Stimulated activated naive B cell treated with anti-CD40 and anti-IgM and Interleukin-4, amounts not matched to agents 10 μg/mL and 1 μg/mL and 100 μg/mL, for 72 hours (primary cell): ENCODE measurements at regions not wholly inside any gene's neighbourhood (a gene's known extent, or its start where the extent isn't known, plus 50 kb on each side); places are given as distances from the start of the nearest gene placed in this dataset.

Source experiments
- ATAC-seq, 2 donors: fragments of 150-1000 bp; cut with Tn5 transposase; replicated peaks; 2 replicates each; pipeline ENCODE4 v1.10.0; 2021; ENCODE audit warnings: moderate library complexity in 1 of 2
- DNase-seq: peaks from one replicate; pipeline ENCODE4 v3.0.0; 2021
- H3K27ac Mint-ChIP-seq: one replicate; pipeline ENCODE4 v1.8.0; 2022; ENCODE audit warnings: mild to moderate bottlenecking, mixed read lengths
- H3K27me3 Mint-ChIP-seq, 2 donors: one replicate each; pipeline ENCODE4 v1.8.0; 2022; ENCODE audit warnings: mixed read lengths in 2 of 2
- H3K36me3 Mint-ChIP-seq, 2 donors: one replicate each; pipeline ENCODE4 v1.8.0; 2022; ENCODE audit warnings: mixed read lengths in 2 of 2, mild to moderate bottlenecking in 1 of 2
- H3K4me1 Mint-ChIP-seq, 2 donors: one replicate each; pipeline ENCODE4 v1.8.0; 2022; ENCODE audit warnings: mixed read lengths in 2 of 2, mild to moderate bottlenecking in 1 of 2
- H3K4me3 Mint-ChIP-seq, 2 donors: one replicate each; pipeline ENCODE4 v1.8.0; 2022; ENCODE audit warnings: mild to moderate bottlenecking in 2 of 2, mixed read lengths in 2 of 2, moderate library complexity in 1 of 2
- H3K9me3 Mint-ChIP-seq, 2 donors: one replicate each; pipeline ENCODE4 v1.8.0; 2022; ENCODE audit warnings: mixed read lengths in 2 of 2, mild to moderate bottlenecking in 1 of 2

- Mint-ChIP-seq H3K4me1 (no peaks in the 10 kb centered on the region), H3K4me3 (no peak overlapping the region), H3K9me3 (no peaks in the 10 kb centered on the region), H3K27me3 (peaks cover 0 to 4% of the 10 kb centered on the region in 2 donors), H3K36me3 (no peaks in the 10 kb centered on the region), H3K27ac (no peak overlapping the region)
- ATAC-seq (no peak), DNase-seq (no peak)
These were observed 58.1 kb upstream of the ERG start for GRCh38 chr21:38556390-38556789.

- H3K27ac Mint-ChIP-seq = no peak overlapping the region
- no peaks in the 10 kb centered on the region for H3K4me1 Mint-ChIP-seq
- H3K9me3 Mint-ChIP-seq = peaks cover 0 to 1% of the 10 kb centered on the region in 2 donors
- no peak overlapping the region for H3K4me3 Mint-ChIP-seq
- ATAC-seq (no peak), DNase-seq (no peak)
- peaks cover 0 to 5% of the 10 kb centered on the region in 2 donors for H3K27me3 Mint-ChIP-seq
- no peaks in the 10 kb centered on the region for H3K36me3 Mint-ChIP-seq
These were observed 62.9 kb upstream of the ERG start for GRCh38 chr21:38561205-38561604.

- no peak for ATAC-seq
- Mint-ChIP-seq H3K4me3 (no peak overlapping the region), H3K36me3 (no peaks in the 10 kb centered on the region), H3K27me3 (peaks cover 0 to 5% of the 10 kb centered on the region in 2 donors), H3K27ac (no peak overlapping the region), H3K4me1 (no peaks in the 10 kb centered on the region), H3K9me3 (peaks cover 0 to 1% of the 10 kb centered on the region in 2 donors)
- DNase-seq = no peak
These were observed 63.6 kb upstream of the ERG start for GRCh38 chr21:38561613-38562581.

DNA sequence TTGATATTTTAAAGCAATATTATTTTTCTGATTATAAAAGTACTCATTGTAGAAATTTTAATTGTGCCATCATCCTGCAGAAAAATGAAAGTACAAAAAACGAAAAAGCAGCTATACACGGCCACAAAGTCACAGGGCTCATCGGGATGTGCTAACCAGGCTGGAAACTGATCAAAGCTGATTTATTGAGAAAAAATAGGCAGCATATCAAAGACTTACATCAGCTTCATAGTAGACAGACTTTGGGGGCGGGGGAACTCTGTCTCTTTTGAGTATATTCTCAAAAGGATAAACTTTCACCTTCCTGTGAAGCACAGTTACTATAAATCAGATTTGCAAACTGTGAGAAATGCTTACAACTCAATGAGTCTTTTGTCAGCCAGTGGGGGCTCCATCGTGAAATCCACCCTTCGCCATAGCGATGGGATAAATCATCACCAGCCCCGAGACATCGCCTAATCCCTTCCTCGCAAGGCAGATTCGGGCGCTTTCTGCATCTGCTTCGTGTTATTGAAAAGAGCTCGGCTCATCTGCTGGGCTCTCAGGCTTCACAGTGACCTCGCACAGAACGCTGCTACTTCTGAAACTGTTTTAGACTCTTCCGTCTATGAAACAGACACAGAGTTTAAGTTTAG lies 69.2 kb upstream of the ERG start:
- H3K27ac Mint-ChIP-seq = no peak overlapping the region
- DNase-seq = no peak
- H3K4me1 Mint-ChIP-seq = no peaks in the 10 kb centered on the region
- H3K4me3 Mint-ChIP-seq = no peak overlapping the region
- peaks cover 0 to 1% of the 10 kb centered on the region in 2 donors for H3K9me3 Mint-ChIP-seq
- no peaks in the 10 kb centered on the region for H3K36me3 Mint-ChIP-seq
- peaks cover 0 to 5% of the 10 kb centered on the region in 2 donors for H3K27me3 Mint-ChIP-seq
- no peak for ATAC-seq

GRCh38 chr21:38567970-38568360 lies 69.7 kb upstream of the ERG start:
- H3K4me3 Mint-ChIP-seq = no peak overlapping the region
- no peak for DNase-seq
- no peaks in the 10 kb centered on the region for H3K36me3 Mint-ChIP-seq
- H3K9me3 Mint-ChIP-seq = peaks cover 0 to 1% of the 10 kb centered on the region in 2 donors
- H3K4me1 Mint-ChIP-seq = no peaks in the 10 kb centered on the region
- ATAC-seq = no peak
- peaks cover 0 to 5% of the 10 kb centered on the region in 2 donors for H3K27me3 Mint-ChIP-seq
- H3K27ac Mint-ChIP-seq = no peak overlapping the region

DNA sequence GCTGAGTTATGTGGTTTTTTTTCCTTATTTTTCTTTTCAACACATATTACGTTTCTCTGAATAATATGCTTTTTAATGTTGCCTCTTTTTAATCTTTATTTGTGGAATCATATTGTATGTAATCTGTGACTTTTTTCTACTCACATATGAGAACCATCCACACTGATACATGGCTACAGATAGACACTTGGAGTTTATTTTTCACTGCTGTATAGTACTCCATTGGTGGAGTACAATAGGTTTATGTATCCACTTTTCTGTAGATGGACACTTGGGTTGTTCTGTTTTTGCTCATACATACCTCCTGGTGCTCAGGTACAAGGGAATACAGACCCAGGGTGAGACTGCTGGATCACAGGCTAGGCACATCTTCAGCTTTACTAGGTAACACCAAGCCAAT lies 71.5 kb upstream of the ERG start:
- no peaks in the 10 kb centered on the region for H3K36me3 Mint-ChIP-seq
- no peak overlapping the region for H3K27ac Mint-ChIP-seq
- ATAC-seq (no peak), DNase-seq (no peak)
- H3K9me3 Mint-ChIP-seq = peaks cover 0 to 1% of the 10 kb centered on the region in 2 donors
- H3K27me3 Mint-ChIP-seq = peaks cover 0 to 5% of the 10 kb centered on the region in 2 donors
- H3K4me1 Mint-ChIP-seq = no peaks in the 10 kb centered on the region
- no peak overlapping the region for H3K4me3 Mint-ChIP-seq

DNA sequence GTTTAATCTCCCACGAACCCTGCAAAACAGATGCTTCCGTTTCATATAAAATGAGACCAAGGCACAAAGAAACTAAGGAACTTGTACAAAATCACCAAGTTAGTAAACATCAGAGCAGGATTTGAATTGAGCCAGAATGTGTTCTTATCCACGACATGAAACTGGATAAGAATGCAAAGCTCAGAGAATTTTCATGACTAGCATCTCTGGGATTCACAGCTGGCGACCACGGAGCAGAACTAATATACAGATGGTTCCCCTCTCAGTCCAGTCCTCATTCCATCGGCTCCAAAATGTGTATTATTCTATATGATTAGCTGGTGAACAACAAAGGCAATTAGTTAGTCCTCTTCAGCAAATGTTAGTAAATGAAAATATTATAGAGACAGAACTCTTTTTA lies 72.3 kb upstream of the ERG start:
- DNase-seq = no peak
- Mint-ChIP-seq H3K4me1 (no peaks in the 10 kb centered on the region), H3K27ac (no peak overlapping the region), H3K36me3 (no peaks in the 10 kb centered on the region), H3K27me3 (peaks cover 0 to 1% of the 10 kb centered on the region in 2 donors), H3K9me3 (no peaks in the 10 kb centered on the region), H3K4me3 (no peak overlapping the region)
- ATAC-seq = no peak

DNA sequence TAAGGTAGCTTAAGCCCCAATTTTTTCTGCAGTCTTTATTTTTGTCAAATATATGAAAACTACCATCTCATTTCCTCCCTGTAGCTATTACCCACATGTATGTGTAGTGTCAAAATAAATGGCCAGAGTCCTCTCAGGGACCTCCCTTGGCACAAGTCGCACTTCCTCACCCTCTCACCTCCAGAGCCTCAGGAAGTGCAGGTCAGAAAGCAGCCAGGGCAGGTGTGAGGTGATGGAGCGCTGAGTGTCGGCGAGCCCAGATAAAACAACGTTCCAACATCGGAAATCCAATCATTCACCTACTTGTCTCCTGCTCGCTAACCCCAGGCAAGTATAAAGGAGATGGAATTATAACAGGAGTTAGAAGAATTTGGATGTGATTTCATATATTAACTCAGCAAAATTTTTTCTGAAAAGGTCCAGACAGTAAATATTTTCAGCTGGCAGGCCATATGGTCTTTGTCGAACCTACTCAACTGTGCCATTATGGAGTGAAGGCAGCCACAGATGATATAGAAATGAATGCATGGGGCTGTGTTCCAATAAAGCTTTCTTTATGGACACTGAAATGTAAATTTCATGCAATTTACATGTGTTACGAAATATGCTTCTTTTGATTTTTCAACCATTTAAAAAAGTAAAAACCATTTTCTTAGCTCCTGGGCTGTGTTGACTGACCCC lies 76.8 kb upstream of the ERG start:
- Mint-ChIP-seq H3K4me1 (no peaks in the 10 kb centered on the region), H3K4me3 (no peak overlapping the region)
- ATAC-seq = no peak

DNA sequence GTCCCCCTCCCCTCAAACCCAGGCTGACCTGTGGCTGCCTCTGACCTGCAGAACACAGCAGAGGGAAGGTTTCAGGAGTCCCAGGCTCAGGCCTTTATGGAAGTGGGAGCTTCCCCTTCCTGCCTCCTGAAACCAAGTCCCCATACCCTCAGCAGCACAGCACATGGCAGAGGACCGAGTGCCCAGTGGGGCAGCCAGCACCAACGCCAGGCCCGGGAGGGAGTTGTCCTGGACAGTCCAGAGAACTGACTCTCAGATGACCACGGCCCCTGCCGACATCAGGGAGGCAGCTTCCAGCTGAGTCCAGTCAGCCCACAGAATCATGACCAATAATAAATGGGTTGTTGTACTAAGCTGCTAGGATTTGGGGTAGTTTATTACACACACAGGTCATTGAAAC lies 79.6 kb upstream of the ERG start:
- H3K27me3 Mint-ChIP-seq = no peaks in the 10 kb centered on the region
- no peaks in the 10 kb centered on the region for H3K36me3 Mint-ChIP-seq
- H3K9me3 Mint-ChIP-seq = no peaks in the 10 kb centered on the region
- DNase-seq (no peak), ATAC-seq (no peak)
- no peaks in the 10 kb centered on the region for H3K4me1 Mint-ChIP-seq
- no peak overlapping the region for H3K4me3 Mint-ChIP-seq
- H3K27ac Mint-ChIP-seq = no peak overlapping the region

More for the DNA sequence above, 76.8 kb upstream of the ERG start:
- no peaks in the 10 kb centered on the region for H3K27me3 Mint-ChIP-seq
- no peak for DNase-seq
- H3K9me3 Mint-ChIP-seq = no peaks in the 10 kb centered on the region
- no peak overlapping the region for H3K27ac Mint-ChIP-seq
- H3K36me3 Mint-ChIP-seq = no peaks in the 10 kb centered on the region

DNA sequence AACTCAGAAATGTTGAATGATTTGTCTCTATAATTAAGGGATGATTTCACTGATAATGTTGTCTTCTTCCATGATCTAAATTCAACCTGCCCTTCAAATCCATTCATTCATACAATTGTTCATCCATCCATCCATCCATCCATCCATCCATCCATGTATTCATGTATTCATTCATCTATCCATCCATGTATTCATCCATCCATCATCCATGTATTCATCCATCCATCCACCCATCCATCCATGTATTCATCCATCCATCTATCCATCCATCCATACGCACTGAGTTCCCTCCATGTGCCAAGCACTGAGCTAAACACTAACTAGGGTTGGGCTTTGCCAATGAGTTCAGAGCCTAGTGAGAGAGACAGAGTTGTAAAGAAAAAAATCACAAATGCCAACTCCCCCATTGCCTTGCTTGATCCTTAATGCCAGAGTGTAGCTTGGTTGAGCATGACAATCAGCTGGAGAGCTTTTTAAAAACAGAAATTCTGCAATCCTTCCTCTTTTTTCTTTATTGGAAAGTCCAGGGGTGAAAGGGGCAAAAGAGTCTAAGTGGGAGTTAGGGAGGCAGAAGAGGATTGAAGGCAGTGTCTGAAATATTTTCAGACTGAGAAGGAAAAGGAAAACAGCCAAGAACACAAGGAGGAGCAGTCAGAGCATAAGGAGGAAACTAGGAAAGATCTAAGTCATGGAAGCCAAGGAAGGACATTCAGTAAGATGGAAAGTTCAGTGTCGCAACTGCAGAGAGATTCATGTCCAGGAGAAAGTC lies 92.4 kb upstream of the ERG start:
- ATAC-seq (no peak), DNase-seq (no peak)
- no peak overlapping the region for H3K27ac Mint-ChIP-seq
- no peaks in the 10 kb centered on the region for H3K36me3 Mint-ChIP-seq
- H3K4me3 Mint-ChIP-seq = no peak overlapping the region
- peaks cover 5 to 10% of the 10 kb centered on the region in 2 donors for H3K27me3 Mint-ChIP-seq
- peaks cover 0 to 6% of the 10 kb centered on the region in 2 donors for H3K9me3 Mint-ChIP-seq
- no peaks in the 10 kb centered on the region for H3K4me1 Mint-ChIP-seq

DNA sequence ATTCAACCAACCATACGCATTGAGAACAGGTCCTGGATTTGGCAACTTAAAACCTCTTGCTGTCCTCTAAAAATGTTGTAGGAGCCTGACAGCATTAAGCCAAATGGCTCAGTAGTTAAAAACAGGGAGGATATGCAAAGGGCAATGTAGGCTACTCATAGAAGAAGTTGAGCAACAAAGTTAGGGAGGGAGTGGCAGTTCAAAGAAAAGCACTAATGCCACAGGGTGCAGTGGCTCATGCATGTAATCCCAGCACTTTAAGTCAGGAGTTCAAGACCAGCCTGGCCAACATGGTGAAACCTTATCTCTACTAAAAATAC lies 92.9 kb upstream of the ERG start:
- Mint-ChIP-seq H3K27me3 (peaks cover 5 to 10% of the 10 kb centered on the region in 2 donors), H3K36me3 (no peaks in the 10 kb centered on the region), H3K9me3 (peaks cover 0 to 6% of the 10 kb centered on the region in 2 donors), H3K27ac (no peak overlapping the region), H3K4me1 (no peaks in the 10 kb centered on the region), H3K4me3 (no peak overlapping the region)
- DNase-seq = no peak
- no peak for ATAC-seq

DNA sequence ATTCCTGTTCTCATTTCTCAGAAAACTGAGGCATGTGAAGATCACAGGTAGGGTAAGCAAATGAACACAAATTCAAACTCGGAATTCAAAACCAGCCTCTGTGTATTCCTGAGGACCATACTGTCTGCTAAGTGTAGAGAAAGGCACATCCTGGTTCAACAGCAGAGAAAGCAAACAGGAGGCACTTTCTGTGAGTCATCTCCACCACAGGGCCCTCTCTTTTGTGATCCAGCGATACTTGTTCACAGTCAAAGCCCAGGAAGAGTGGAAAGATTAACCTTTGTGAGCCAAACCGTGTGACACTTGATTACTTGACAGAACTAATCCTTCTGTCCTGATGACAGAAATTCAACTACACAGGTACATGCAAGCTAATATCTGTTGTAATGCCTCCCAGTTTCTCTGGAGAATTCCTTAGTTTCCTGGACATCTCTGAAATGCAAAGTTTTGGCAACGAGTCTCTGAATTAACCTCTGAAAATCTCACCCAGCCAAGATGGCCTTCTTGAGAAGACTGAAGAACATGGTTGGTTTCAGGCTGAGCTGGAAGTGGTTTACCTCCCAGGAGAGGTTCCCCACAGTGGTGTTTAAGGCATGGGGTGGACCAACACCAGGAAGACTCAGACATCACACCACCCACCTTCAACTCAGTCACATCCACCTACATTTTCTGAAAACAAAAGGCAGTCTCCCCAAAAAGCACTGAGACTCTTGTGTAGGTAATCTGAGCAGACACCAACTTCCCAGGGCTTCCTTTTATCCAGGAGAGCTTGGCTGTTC lies 98.2 kb upstream of the ERG start:
- Mint-ChIP-seq H3K36me3 (no peaks in the 10 kb centered on the region), H3K4me1 (no peaks in the 10 kb centered on the region), H3K27me3 (no peaks in the 10 kb centered on the region), H3K9me3 (no peaks in the 10 kb centered on the region), H3K4me3 (no peak overlapping the region), H3K27ac (no peak overlapping the region)
- no peak for DNase-seq
- no peak for ATAC-seq

DNA sequence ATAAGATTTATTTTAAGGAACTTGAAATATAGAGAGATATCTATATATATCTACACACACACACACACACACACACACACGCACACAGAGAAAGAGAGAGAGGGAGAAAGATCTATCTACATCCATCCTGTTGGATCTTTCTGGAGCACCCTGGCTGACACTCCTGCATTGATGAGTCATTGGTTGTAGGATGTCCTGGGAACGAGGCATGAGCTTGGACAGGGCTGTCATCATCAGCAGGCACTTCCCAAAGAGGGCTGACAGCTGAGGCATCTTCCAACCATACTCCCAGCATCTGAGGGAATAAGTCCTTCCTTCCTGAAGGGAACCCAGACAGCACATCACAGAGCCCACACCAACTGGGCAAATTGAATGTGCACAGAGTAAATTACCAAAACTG lies 99.1 kb upstream of the ERG start:
- no peak for DNase-seq
- H3K36me3 Mint-ChIP-seq = no peaks in the 10 kb centered on the region
- no peak for ATAC-seq
- H3K9me3 Mint-ChIP-seq = no peaks in the 10 kb centered on the region
- no peaks in the 10 kb centered on the region for H3K4me1 Mint-ChIP-seq
- H3K27me3 Mint-ChIP-seq = no peaks in the 10 kb centered on the region
- no peak overlapping the region for H3K4me3 Mint-ChIP-seq
- no peak overlapping the region for H3K27ac Mint-ChIP-seq
